Stomach (tissue), 4 donors: ENCODE measurements at regions not wholly inside any gene's neighbourhood (a gene's known extent, or its start where the extent isn't known, plus 50 kb on each side); places are given as distances from the start of the nearest gene placed in this dataset.

Source experiments
- CTCF ChIP-seq, 7 experiments: fragments of 450-650 bp in 4 of 7; fragments of 200-600 bp in 3 of 7; sonication (generic) in 3 of 7; IDR thresholded peaks; one replicate each; pipeline ENCODE4 v1.5.1; 2016 to 2019; ENCODE audit warnings: antibody characterized with exemption in 7 of 7, control low read depth in 2 of 7, mild to moderate bottlenecking in 1 of 7
- POLR2AphosphoS5 ChIP-seq, 3 donors: sonication (generic); formaldehyde crosslinking; IDR thresholded peaks; one replicate each; pipeline ENCODE4 v1.6.1; 2016; ENCODE audit warnings: antibody characterized with exemption in 3 of 3

- TF ChIP-seq CTCF (IDR thresholded peaks at IDR 0.05) (no peak), POLR2AphosphoS5 (IDR thresholded peaks at IDR 0.05) (no peak)
Measured at GRCh38 chr15:94069844-94070243, 161.5 kb upstream of the MCTP2 start.
